SKM-1 (cell line): ENCODE measurements at regions not wholly inside any gene's neighbourhood (a gene's known extent, or its start where the extent isn't known, plus 50 kb on each side); places are given as distances from the start of the nearest gene placed in this dataset.
"Not testable (repeated sequence)": the region's sequence is repeated elsewhere in the genome, so short reads cannot be mapped to it uniquely, and the experiment has no call there.

Experiments used
- DNase-seq: peaks from one replicate; lab custom pipeline; 2025; ENCODE audit not compliant: unreplicated experiment; lab: John Stamatoyannopoulos, UW

DNA sequence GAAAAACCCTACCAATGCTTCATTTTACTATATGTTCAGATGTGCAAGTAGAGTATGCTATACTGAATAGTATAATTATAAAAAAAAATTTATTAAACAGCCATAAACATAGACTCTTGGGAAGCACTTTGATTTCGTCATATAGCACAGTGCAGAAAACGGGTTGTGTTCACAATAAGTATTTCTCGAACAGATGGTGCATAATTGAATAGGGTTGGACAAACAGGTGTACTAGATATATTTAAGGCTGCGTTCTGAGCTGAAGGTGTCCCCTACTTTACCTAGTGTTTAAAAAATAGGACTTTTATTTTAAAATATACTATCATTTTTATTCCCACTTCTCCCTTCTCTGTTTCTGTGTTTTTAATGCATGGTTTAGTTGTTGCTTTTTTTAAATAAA, 841.5 kb downstream of the ANKRD7 start:
- no peak for DNase-seq

DNA sequence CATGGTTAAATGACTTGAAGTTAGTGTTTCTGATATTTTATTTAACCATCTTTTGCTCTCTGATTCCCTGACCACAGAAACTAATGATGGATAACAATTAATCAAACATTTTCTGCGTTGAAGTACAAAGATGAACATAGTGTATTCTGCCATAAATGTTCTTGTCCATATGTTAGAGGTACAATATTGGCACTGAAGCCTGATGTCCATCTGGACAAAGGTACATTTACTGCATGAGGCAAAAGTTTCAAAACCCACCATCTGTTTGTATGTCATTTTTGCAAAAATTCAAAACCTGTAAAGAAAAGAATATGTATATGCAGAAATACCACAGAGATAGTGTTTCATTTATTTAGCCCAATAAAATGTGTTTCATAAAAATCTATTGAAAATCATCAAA, 861.5 kb downstream of the ANKRD7 start:
- DNase-seq: no peak

DNA sequence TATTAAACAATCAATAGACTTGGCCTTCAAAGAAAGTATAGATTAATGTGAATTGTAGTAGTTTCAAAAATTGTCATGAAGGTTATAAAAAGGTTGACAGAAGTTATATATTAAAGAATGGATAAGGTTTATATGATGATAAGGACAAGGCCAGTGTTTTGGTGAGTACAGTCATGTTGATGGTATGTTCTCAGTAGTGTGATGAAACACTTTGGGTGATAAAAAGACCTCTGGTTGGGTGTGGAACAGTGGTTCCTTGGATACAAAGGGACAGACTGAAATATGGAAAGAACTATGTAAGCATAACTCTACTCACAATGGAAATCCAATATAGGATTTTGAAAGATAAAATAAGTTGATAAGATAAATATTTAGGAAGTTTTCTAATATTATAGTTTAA, 866.3 kb downstream of the ANKRD7 start:
- no peak for DNase-seq

DNA sequence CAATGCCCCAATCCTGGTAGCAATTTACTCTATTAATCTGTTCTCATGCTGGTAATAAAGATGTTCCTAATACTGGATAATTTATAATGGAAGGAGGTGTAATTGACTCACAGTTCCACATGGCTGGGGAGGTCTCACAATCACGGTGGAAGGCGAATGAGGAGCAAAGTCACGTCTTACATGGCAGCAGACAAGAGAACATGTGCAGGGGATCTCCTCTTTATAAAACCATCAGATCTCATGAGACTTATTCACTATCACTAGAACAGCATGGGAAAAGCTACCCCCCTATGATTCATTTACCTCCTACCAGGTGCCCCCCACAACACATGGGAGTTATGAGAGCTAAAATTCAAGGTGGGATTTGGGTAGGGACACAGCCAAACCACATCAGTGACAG, 872.2 kb downstream of the ANKRD7 start:
- no peak for DNase-seq

DNA sequence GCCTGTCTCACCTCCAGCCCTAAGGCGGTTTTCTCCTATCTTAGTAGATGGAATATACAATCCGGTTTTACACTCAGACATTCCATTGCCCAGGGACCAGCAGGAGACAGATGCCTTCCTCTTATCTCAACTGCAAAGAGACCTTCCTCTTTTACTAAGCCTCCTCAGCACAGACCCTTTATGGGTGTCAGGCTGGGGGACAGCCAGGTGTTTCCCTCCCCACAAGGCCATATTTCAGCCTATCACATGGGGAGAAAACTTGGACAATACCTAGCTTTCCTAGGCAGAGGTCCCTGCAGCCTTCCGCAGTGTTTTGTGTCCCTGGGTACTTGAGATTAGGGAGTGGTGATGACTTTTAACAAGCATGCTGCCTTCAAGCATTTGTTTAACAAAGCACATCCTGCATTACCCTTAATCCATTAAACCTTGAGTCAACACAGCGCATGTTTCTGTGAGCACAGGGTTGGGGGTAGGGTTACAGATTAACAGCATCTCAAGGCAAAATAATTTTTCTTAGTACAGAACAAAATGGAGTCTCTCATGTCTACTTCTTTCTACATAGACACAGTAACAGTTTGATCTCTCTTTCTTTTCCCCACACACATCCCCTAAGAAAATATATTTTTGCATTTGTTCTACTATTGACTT, 876.2 kb downstream of the ANKRD7 start:
- not testable (repeated sequence) for DNase-seq

DNA sequence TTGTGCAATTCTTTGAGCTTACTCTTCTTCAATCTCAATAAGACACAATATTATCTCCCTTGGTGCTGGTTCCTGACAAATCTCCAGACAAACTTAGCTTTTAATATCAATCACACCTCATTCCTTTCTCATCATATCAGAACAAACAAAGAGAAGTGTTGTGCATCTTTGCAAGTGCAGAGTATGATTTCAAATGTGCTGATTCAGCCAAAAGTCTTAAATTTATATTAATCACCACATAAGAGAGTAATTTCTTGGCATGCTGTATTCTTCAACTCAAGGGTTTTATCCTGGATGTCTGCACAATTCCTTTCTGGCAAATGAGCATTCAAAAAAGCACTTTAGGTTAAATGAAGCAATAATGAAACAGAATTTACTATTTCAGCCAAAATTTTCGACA, 877.8 kb downstream of the ANKRD7 start:
- no peak for DNase-seq

DNA sequence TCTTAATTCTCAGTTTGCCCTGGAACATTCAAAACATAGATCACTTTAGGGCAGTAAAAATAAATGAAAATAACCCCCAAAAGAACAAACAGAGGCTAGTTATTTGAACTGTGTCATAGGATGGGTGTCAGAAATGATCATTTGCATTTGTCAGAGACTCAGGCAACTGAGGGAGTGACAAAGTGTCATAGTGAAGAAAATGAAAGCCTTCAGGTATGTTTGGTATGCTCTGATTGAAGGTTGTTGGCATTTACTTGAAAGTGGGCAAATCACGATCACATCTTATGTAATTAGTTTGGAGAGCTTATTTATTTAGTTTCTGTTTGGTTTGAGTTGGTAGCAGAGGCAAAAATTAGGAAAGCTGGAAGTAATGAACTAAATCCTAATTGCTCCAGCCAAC, 880.9 kb downstream of the ANKRD7 start:
- DNase-seq: no peak

DNA sequence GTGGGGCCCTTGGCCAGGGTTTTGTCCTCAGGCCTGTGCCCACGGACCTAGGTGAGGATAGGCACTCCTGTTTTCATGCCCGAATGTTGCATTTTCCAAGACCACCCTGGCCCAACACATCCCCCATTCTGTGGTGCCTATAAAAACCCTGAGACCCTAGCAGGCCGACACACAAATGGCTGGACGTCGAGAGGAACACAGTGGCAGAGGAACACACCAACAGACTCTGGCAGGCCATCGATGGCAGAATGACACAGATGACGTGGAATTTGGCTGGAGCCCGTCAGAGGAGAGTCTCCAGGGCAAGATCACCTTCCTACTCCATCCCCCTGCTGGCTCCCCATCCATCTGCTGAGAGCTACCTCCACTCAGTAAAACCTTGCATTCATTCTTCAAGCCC, 898.8 kb downstream of the ANKRD7 start:
- no peak for DNase-seq

DNA sequence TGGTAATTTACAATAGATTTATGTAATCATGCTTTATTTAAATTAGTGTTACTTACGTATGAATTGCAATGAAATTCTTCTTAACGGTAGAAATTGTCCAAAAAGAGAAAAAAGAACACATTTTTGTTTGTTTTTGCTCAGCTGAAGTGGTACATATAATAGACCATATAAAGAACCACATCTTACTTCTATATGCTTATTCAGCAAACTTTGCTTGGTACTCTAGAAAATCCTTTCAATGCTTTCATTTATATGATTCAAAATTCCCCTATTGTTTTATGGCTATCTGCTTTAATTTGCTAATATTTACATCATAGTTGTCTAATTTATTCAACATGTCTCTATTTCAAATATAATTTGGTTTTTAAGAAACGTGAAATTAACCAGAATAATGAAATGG, 903.2 kb downstream of the ANKRD7 start:
- DNase-seq: no peak

DNA sequence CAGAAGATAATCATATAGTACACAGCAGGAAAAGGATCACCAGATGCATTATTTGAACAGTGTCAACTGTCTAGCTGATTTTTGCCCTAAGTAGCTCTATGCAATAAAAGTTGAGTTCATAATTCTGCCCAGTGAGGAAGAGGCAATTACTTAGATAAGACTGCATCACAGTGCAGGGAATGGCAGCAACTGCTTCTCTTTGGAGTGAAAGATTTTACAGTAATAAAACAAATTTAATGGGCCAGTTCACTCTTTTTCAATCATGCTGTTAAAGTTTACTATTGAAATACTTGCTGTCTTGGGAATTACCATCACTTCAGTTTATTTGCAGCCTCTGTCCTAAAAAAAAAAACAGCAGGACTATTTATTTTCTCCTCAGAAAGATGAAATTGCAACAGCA, 907.9 kb downstream of the ANKRD7 start:
- DNase-seq: no peak

DNA sequence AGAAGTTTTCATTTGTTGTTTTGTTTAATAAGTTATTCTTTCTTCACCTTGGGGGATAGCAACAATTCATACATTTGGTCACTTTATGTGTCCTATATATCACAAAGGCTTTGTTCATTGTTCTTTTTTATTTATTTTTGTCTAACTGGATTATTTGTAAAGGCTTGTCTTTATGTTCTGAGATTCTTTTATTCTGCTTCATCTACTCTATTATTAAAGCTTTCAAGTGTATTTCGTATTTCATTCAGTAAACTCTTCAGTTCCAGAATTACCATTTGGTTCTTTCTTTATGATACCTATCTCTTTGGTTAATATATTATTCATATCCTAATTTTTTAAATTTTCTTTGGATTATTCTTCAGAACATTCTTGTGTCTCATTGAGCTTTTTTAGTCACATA, 942.9 kb downstream of the ANKRD7 start:
- DNase-seq: no peak

DNA sequence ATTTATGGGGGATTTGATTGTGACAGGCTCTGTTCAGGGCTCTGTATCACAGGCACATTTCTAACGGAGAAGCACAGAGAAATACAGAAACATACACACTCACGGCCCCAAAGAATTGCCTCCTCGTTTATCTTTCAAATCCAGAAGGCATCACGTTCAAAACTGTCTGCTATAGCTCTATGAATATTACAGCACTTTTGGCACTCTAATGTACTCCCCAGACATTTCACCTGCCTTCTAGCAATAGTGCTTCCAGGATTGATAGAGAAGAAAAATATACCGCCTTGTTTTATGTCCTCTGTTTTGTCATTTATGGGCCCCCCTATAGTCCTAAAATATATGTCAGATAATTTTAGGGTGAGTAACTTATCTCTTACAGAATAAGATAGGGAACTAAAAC, 947.5 kb downstream of the ANKRD7 start:
- DNase-seq: no peak

DNA sequence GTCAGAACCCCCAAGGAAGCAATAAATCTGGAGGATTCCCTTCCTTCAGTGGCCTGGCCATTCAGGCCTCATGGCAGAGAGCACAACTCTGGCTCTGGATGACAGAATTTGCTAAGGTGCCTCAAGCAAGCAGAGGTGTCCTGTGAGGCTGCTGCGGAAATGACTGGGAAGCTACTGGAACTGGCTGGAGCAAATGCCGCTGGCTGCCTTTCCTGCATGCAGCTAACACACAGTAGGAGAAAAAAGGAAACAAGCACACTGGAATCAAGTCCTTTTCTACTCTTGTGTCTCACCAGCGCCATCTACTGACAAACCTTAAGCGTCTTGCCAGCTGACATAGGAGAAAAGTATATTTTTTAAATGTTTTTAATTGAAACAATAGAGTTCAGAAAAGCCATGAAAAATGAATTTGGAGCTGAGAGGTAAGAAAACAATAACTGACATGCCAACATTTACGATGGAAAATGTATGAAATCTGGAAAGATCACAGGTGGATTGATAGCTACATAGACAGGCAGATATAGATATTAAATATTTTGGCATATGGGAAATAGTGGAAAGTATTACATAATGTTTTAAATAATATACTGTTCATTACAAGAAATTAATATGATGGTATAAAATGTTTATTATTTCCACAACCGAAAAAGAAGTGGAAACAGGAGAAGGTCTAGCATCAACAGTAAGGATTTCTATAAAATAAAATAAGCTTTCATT, 951.6 kb downstream of the ANKRD7 start:
- peak; percentile 58 for DNase-seq

DNA sequence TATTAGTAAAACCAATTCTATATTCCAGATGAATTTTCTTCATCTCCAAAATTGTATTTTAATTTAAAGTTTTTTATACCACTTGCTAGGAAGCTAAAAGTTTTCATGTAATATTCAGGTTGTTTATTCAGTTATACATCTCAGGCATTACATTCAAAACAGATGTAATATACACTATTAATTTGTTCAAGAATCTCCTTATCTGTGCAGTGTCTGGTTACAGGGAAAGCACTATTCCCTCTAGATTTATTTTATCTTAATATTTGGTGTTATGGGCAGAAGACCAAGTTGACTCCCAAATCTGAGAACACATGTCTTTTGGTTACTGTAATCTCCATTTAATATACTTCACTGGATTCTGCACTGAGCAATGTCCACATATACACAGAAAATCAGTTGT, 953.4 kb downstream of the ANKRD7 start:
- DNase-seq: no peak

DNA sequence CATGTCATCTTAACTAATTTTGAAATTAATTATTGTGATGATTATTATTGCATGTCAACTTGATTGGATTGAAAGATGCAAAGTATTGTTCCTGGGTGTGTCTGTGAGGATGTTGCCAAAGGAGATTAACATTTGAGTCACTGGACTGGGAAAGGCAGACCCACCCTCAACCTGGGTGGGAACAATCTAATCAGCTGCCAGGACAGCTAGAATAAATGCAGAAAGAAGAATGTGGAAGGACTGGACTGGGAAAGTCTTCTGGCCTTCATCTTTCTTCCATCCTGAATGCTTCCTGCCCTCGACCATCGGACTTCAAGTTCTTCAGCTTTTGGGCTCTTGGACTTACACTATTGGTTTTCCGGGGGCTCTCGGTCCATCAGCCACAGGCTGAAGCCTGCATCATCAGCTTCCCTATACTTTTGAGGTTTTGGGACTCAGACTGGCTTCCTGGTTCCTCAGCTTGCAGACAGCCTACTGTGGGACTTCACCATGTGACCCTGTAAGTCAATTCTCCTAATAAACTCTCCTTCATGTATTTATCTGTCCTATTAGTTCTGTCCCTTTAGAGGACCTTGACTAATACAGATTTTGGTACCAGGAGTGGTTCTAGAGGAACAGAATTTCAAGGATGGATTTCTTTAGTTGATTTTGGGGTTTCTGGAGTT, 959.8 kb downstream of the ANKRD7 start:
- no peak for DNase-seq

DNA sequence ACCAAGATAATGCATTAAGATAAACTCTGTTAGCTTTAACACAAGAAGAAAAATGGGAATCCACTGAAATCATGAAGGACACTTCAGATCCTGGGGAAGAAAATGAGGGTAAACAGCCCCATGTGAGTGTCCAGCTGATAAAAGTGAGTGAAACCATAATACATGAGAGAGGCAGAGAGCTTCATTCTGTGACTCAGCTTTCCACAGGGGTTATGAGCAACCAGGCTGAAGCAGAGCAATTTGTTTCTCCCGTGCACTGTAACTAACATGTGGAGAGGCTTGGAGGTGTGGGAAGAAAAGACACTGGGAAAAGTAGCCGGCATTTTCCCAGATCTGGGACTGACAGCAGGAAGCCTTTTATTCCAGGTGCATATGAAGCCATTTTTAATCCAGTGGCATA, 971.7 kb downstream of the ANKRD7 start:
- no peak for DNase-seq

DNA sequence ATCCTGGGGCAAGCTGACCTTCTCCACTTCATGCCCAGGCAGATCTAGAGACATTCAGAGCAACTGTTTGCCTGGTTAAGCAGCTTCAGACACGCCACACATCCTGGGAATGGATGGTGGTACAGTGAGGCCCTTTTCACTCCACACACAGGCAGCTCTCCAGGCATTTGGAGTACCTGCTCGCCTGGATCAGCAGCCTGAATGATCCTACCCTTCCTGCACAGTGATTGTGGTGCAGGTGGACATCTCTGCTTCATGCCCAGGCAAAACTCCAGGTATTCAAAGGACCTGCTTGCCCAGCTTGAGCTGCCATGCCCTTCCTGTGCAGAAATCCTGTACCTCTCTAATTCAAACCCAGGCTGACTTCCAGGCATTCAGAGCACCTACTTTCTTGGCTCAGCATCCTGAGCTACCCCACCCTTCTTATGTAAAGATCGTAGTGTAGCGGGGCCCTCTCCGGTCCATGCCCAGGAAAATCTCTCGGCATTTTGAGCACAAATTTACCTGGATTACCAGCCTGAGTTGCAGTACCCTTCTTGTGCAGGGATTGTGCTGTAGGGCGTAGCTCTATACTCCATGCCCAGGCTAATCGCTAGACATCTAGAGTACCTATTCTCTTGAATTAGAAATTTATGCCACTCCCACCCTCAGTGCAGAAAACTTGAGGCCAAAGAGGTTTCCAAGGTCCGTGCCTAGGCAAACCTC, 972.8 kb downstream of the ANKRD7 start:
- no peak for DNase-seq

DNA sequence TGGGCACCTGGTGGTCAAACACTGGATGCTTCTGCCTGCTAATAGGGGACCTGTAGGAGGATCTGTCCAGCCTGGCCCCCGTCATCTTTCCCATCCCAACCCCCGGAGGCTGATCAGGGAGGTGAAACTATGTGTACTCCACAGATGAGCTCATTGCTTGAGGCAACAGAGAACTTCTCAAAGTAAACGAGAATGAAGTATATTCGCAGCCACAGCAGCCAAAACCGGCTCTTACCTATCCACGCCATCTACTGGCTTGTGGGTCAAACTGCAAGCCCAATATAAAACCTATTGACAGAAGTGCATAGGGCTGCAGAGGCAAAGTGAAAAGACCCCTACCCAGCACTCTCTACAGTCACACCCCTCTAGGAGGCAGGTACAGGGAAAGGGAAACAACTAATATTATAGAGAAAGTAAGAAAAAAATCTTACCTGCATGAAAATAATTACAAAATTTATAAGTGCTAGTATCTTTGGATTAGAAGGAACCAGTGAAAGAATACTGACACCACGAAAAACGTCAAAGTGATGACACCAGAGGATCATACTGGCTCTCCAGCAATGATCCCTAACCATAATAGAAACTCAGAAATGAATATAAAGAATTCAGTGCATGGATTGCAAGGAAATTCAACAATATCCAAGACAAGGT, 973.5 kb downstream of the ANKRD7 start:
- DNase-seq: peak; percentile 38

DNA sequence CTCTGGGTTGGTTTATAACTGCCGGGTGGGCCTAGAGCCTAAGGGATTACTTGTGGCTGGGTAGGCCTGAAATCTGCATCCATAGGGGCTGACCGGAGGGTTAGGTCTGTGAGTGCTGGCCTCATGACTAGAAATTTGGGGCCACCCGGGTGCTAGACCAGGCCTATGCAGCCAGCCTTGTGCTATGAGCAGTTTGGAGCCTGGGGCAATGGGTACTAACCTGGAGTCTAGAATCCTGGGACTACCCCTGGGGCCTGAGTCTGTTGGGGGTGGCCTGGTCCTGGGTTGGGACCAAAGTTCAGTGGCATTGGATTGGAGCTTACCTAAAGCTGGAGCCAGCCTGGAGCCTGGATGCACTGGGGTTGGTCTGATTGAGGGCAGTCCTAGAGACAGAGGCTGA, 995.2 kb downstream of the ANKRD7 start:
- no peak for DNase-seq

DNA sequence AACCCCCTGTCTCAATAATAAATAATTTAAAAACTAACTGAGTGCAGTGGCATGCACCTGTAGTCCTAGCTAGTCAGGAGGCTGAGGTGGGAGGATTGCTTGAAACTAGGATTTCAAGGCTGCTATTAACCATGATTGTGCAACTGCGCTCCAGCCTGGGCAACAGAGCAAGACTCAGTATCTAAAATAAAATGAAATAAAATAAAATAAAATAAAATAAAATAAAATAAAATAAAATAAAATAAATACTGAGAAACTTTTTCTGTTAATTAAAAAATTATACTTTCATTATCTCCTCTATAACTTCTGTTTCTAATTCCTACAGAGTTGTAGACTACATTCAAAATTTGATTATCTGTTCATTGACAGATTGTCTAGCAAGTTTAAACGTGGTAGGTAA, 999.4 kb downstream of the ANKRD7 start:
- DNase-seq: no peak

DNA sequence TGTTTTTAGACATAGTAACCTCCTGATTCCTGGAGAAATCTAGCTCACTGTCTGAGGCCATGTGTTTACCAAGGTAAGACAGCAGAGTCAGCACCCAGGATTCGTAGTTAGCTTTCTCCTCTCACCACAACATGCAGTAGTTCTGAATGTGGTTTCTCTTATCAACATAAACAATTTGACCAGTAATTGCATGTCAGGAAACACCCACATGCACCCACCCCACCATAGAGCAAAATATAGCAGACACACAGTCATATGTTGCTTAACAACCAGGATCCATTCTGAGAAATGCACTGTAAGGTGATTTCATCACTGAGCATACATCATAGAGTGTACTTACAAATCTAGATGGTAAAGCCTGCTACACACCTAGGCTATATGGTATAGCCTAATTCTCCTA, 1004.0 kb downstream of the ANKRD7 start:
- DNase-seq: no peak
